Mesothelial cell of epicardium (in vitro differentiated cells): ENCODE measurements at regions not wholly inside any gene's neighbourhood (a gene's known extent, or its start where the extent isn't known, plus 50 kb on each side); places are given as distances from the start of the nearest gene placed in this dataset.
"Not testable (repeated sequence)": the region's sequence is repeated elsewhere in the genome, so short reads cannot be mapped to it uniquely, and the experiment has no call there.

ENCODE experiments used
- DNase-seq, 2 experiments: peaks; one replicate each; pipeline ENCODE4 v3.0.0; 2021; ENCODE audit warnings: low spot score in 2 of 2; ENCODE audit not compliant: unreplicated experiment in 2 of 2
- H3K27ac Mint-ChIP-seq: 2 replicates; pipeline ENCODE4 v1.8.0; 2021; ENCODE audit warnings: mixed read lengths
- H3K27me3 Mint-ChIP-seq: 2 replicates; pipeline ENCODE4 v1.8.0; 2021; ENCODE audit warnings: low read depth, mixed read lengths
- H3K36me3 Mint-ChIP-seq: 2 replicates; pipeline ENCODE4 v1.8.0; 2021; ENCODE audit warnings: mixed read lengths
- H3K4me1 Mint-ChIP-seq: 2 replicates; pipeline ENCODE4 v1.8.0; 2021; ENCODE audit warnings: mixed read lengths
- H3K4me3 Mint-ChIP-seq: 2 replicates; pipeline ENCODE4 v1.8.0; 2021; ENCODE audit warnings: mild to moderate bottlenecking, moderate library complexity, mixed read lengths
- H3K9me3 Mint-ChIP-seq: 2 replicates; pipeline ENCODE4 v1.8.0; 2021; ENCODE audit warnings: mixed read lengths
- TF ChIP-seq, protein P1 (sequence below): fragments of 200-600 bp; sonication (generic); IDR thresholded peaks from one replicate; pipeline ENCODE4 v1.5.0; 2021; ENCODE audit warnings: antibody characterized with exemption; ENCODE audit not compliant: unreplicated experiment

DNA sequence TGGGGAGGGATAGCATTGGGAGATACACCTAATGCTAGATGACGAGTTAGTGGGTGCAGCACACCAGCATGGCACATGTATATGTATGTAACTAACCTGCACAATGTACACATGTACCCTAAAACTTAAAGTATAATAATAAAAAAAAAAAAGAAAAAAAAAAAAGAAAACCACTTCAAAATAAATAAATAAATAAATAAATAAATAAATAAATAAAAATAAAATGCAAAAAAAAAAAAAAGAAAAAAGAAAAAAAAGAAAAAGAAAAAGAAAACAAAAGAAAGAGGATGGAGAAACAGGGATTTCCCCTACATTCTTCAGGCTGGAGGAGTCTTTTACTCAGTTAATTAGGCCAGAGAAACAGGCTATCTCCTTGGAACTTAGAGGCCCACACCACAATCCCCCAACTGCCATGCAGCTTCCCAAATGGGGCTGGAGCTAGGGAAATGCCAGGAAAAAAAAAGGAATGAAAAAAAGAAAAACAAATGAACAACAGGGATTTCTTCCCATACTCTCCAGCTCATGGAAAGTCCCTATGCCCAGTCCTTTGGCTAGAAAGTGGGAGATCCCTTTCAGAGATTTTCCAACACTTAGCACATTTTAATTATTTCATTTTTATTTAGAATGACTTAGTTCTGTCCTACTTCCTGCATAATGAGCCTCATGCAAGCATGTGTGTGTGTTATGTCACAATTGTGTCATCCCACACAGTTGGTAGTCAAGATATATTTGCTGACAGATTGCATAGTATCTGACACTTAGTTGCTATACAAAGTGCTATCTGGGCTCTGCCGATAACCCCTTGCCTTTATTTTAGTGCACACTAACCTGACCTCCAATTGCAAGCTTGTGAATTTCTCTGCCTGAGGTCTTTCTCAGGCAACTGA, 486.4 kb downstream of the PLPP3 start:
- TF ChIP-seq, protein P1, sequence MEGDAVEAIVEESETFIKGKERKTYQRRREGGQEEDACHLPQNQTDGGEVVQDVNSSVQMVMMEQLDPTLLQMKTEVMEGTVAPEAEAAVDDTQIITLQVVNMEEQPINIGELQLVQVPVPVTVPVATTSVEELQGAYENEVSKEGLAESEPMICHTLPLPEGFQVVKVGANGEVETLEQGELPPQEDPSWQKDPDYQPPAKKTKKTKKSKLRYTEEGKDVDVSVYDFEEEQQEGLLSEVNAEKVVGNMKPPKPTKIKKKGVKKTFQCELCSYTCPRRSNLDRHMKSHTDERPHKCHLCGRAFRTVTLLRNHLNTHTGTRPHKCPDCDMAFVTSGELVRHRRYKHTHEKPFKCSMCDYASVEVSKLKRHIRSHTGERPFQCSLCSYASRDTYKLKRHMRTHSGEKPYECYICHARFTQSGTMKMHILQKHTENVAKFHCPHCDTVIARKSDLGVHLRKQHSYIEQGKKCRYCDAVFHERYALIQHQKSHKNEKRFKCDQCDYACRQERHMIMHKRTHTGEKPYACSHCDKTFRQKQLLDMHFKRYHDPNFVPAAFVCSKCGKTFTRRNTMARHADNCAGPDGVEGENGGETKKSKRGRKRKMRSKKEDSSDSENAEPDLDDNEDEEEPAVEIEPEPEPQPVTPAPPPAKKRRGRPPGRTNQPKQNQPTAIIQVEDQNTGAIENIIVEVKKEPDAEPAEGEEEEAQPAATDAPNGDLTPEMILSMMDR = no peak
- Mint-ChIP-seq H3K9me3 (peaks cover 10% of the 10 kb centered on the region), H3K4me3 (no peak overlapping the region), H3K27me3 (no peaks in the 10 kb centered on the region), H3K4me1 (peaks cover 18% of the 10 kb centered on the region), H3K36me3 (no peaks in the 10 kb centered on the region), H3K27ac (no peak overlapping the region)
- DNase-seq = no peak

- H3K4me3 Mint-ChIP-seq, H3K27me3 Mint-ChIP-seq, DNase-seq, H3K36me3 Mint-ChIP-seq, H3K27ac Mint-ChIP-seq: not testable (repeated sequence)
- peaks cover 17% of the 10 kb centered on the region for H3K9me3 Mint-ChIP-seq
- peaks cover 10% of the 10 kb centered on the region for H3K4me1 Mint-ChIP-seq
These were observed 489.5 kb downstream of the PLPP3 start for GRCh38 chr1:56089826-56090225.

DNA sequence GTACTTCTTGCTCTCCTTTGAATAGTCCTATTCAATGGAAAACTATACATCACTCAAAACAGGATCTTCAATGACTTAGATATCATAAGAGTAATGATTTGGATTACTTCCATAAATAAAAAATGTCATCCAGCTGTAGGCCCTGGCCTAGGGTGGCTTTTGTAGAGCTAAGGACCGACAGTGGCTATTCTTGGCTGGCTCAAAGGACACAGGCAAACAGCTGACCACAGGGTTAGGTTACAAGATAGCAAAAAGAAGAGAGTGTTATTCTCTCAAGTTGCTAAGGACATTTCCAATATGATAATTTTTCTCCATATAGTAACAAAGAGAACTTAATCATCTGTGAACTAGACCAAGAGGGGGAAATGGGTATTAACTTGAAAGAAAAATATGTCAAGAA, 495.1 kb downstream of the PLPP3 start:
- TF ChIP-seq, protein P1 = no peak
- H3K4me3 Mint-ChIP-seq = no peak overlapping the region
- no peak for DNase-seq
- H3K36me3 Mint-ChIP-seq = peaks cover 2% of the 10 kb centered on the region
- H3K27me3 Mint-ChIP-seq = no peaks in the 10 kb centered on the region
- H3K27ac Mint-ChIP-seq = no peak overlapping the region
- peaks cover 17% of the 10 kb centered on the region for H3K9me3 Mint-ChIP-seq
- H3K4me1 Mint-ChIP-seq = peaks cover 4% of the 10 kb centered on the region

DNA sequence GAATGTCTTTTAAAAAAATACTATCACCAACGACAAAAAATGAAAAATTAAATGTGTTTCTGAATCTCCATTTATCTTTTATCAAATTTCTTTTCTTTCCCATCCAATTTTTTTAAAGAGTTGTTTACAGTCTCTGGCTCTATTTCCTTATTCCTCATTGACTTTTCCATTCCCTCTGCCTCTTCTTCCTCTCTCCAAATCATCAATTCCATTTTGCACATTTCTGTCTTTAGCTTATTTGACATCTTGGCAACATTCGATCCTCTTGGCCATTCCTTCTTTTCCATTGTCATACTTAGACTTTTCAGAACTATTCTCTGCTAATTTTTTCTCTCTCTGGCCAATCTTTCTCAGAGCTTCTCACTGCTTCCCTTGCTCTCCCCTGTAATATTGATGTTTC, 497.6 kb downstream of the PLPP3 start:
- Mint-ChIP-seq H3K4me3 (no peak overlapping the region), H3K36me3 (peaks cover under 1% of the 10 kb centered on the region), H3K27me3 (no peaks in the 10 kb centered on the region), H3K4me1 (peaks cover 4% of the 10 kb centered on the region), H3K27ac (no peak overlapping the region), H3K9me3 (no peaks in the 10 kb centered on the region)
- no peak for DNase-seq
- TF ChIP-seq, protein P1 = no peak

DNA sequence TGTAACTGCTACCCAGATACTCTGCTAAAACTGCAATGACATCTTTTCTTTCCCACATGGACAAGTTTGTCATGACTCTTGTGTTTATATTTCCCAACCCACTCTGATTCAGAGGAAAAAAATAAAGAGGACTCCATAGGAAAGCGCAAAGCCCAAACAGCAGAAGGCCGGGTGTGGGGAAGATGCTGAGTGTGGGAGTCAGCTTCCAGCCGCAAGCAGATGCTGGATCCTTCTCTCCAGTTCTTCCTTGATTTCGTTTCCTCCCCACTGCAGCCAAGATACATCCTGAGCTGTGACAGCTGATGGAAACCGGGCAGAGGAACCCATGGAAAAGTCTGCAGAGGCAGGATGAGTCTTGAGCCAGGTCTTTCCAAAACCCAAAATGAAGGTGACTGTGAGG, 498.2 kb downstream of the PLPP3 start:
- TF ChIP-seq, protein P1 = no peak
- H3K4me3 Mint-ChIP-seq = no peak overlapping the region
- no peaks in the 10 kb centered on the region for H3K27me3 Mint-ChIP-seq
- no peak overlapping the region for H3K27ac Mint-ChIP-seq
- peaks cover 4% of the 10 kb centered on the region for H3K4me1 Mint-ChIP-seq
- DNase-seq = no peak
- no peaks in the 10 kb centered on the region for H3K36me3 Mint-ChIP-seq
- no peaks in the 10 kb centered on the region for H3K9me3 Mint-ChIP-seq

DNA sequence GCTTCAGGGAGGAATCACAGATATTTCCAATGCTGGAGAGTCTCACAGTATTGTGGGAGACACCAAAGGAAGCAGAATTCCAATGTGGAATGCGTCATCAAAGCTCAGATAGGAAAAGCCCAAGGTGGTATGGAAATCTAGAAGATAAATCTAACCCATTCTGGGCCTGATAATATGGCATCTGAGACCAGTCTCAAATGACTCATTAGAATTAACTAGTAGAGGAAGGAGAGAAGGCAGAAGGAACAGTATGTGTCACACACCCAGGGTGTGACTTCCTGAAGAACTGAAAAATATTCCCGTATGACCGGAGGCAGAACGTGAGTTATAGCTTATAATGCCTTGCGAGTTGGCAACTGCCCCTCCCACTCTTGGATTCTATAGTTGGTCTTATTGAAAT, 499.2 kb downstream of the PLPP3 start:
- peaks cover 4% of the 10 kb centered on the region for H3K4me1 Mint-ChIP-seq
- no peaks in the 10 kb centered on the region for H3K36me3 Mint-ChIP-seq
- H3K9me3 Mint-ChIP-seq = peaks cover 7% of the 10 kb centered on the region
- H3K4me3 Mint-ChIP-seq = no peak overlapping the region
- no peak for DNase-seq
- TF ChIP-seq, protein P1 = no peak
- no peak overlapping the region for H3K27ac Mint-ChIP-seq
- no peaks in the 10 kb centered on the region for H3K27me3 Mint-ChIP-seq
